ENCODE measurements at regions not wholly inside any gene's neighbourhood (a gene's known extent, or its start where the extent isn't known, plus 50 kb on each side); places are given as distances from the start of the nearest gene placed in this dataset.

- TF ChIP-seq EZH2 (IDR thresholded peaks at IDR 0.05) = no peak
- TF ChIP-seq POLR2AphosphoS5 (IDR thresholded peaks at IDR 0.05; ENCODE audit: borderline replicate concordance, low read depth, low read length) = no peak
- no peak for TF ChIP-seq FOXP2 (optimal IDR thresholded peaks at IDR 0.05; ENCODE audit: control extremely low read depth, extremely low read length, insufficient read depth)
Observed at GRCh38 chr3:194757647-194758061, 72.0 kb downstream of the FAM43A start.

Data from SK-N-MC (cell line).